Neural progenitor cell (in vitro differentiated cells): ENCODE measurements at regions not wholly inside any gene's neighbourhood (a gene's known extent, or its start where the extent isn't known, plus 50 kb on each side); places are given as distances from the start of the nearest gene placed in this dataset.

Experiments
- EZH2 ChIP-seq: fragments of 200-600 bp; sonication (generic); IDR thresholded peaks from 2 replicates; pipeline ENCODE4 v1.6.1; 2017; ENCODE audit warnings: antibody characterized with exemption, mild to moderate bottlenecking, moderate library complexity
- TF ChIP-seq, protein P1 (sequence below): fragments of 200-600 bp; sonication (generic); IDR thresholded peaks from 2 replicates; pipeline ENCODE4 v1.5.1; 2017; ENCODE audit warnings: antibody characterized with exemption, mild to moderate bottlenecking

DNA sequence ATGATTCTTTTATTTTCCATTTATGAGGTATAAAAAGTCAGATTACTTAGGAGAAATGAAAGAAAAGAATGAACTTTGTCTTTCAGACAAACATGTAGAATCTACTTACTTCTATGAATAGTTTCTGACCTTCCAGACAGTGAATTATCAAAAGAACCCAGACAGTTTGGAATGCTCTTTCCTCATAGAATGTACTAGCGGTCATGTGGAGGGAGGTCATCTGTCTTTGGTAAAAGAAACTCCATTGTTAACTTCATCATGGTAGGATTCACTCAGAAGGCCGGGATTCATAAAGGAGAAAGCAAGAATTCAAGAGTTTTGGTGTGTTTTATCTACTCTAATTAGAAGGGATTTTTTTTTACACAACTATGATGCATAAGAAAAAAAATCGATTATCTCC lies 144.8 kb upstream of the ZNF804B start:
- TF ChIP-seq, protein P1, sequence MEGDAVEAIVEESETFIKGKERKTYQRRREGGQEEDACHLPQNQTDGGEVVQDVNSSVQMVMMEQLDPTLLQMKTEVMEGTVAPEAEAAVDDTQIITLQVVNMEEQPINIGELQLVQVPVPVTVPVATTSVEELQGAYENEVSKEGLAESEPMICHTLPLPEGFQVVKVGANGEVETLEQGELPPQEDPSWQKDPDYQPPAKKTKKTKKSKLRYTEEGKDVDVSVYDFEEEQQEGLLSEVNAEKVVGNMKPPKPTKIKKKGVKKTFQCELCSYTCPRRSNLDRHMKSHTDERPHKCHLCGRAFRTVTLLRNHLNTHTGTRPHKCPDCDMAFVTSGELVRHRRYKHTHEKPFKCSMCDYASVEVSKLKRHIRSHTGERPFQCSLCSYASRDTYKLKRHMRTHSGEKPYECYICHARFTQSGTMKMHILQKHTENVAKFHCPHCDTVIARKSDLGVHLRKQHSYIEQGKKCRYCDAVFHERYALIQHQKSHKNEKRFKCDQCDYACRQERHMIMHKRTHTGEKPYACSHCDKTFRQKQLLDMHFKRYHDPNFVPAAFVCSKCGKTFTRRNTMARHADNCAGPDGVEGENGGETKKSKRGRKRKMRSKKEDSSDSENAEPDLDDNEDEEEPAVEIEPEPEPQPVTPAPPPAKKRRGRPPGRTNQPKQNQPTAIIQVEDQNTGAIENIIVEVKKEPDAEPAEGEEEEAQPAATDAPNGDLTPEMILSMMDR, result no peak
- TF ChIP-seq EZH2, result no peak
